ENCODE measurements at regions not wholly inside any gene's neighbourhood (a gene's known extent, or its start where the extent isn't known, plus 50 kb on each side); places are given as distances from the start of the nearest gene placed in this dataset.

DNA sequence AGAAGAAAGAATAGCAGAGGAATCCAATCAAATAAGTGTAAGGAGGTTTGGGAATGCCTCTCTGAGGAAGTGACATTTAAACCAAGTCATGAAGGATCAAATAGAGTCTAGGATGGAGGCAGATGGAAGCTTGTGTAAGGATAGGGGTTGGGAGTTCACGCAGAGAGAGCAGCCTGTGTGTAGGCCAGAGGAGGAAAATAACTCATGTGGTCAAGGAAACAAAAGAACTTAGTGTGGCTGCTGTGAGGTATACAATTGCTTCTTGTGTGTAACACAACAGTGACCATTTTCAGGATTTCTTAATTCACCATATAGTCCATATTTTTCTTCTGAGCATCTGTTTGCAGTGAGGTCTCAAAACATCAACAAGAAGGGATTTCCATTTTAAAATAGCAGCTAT, 77.6 kb upstream of the PACRGL start:
- peaks cover 4% of the 10 kb centered on the region for H3K36me3 ChIP-seq
- DNase-seq (ENCODE audit: low spot score) (no peak), ATAC-seq (ENCODE audit: insufficient number of reproducible peaks, low FRiP score, low read depth) (no peak)
- no peaks in the 10 kb centered on the region for H3K27me3 ChIP-seq (replicated peaks; ENCODE audit: insufficient read depth)
- H3K9me3 ChIP-seq, result no peaks in the 10 kb centered on the region
- H3K4me3 ChIP-seq, result no peak overlapping the region
- TF ChIP-seq, protein P1, sequence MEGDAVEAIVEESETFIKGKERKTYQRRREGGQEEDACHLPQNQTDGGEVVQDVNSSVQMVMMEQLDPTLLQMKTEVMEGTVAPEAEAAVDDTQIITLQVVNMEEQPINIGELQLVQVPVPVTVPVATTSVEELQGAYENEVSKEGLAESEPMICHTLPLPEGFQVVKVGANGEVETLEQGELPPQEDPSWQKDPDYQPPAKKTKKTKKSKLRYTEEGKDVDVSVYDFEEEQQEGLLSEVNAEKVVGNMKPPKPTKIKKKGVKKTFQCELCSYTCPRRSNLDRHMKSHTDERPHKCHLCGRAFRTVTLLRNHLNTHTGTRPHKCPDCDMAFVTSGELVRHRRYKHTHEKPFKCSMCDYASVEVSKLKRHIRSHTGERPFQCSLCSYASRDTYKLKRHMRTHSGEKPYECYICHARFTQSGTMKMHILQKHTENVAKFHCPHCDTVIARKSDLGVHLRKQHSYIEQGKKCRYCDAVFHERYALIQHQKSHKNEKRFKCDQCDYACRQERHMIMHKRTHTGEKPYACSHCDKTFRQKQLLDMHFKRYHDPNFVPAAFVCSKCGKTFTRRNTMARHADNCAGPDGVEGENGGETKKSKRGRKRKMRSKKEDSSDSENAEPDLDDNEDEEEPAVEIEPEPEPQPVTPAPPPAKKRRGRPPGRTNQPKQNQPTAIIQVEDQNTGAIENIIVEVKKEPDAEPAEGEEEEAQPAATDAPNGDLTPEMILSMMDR (IDR thresholded peaks at IDR 0.05), result no peak
- H3K4me1 ChIP-seq (ENCODE audit: control insufficient read depth in 1 of 2, low read depth in 2 of 2), result peaks cover 3 to 8% of the 10 kb centered on the region in 2 donors
- no peak overlapping the region for H3K27ac ChIP-seq

- H3K27me3 ChIP-seq (replicated peaks; ENCODE audit: insufficient read depth), result no peaks in the 10 kb centered on the region
- TF ChIP-seq, protein P1 (IDR thresholded peaks at IDR 0.05), result no peak
- H3K36me3 ChIP-seq, result no peaks in the 10 kb centered on the region
- H3K27ac ChIP-seq, result no peak overlapping the region
- no peaks in the 10 kb centered on the region for H3K9me3 ChIP-seq
- H3K4me3 ChIP-seq, result no peak overlapping the region
- peaks cover 3 to 8% of the 10 kb centered on the region in 2 donors for H3K4me1 ChIP-seq (ENCODE audit: control insufficient read depth in 1 of 2, low read depth in 2 of 2)
- DNase-seq (ENCODE audit: low spot score) (no peak), ATAC-seq (ENCODE audit: insufficient number of reproducible peaks, low FRiP score, low read depth) (no peak)
Observed at GRCh38 chr4:20623939-20624338, 76.3 kb upstream of the PACRGL start.

DNA sequence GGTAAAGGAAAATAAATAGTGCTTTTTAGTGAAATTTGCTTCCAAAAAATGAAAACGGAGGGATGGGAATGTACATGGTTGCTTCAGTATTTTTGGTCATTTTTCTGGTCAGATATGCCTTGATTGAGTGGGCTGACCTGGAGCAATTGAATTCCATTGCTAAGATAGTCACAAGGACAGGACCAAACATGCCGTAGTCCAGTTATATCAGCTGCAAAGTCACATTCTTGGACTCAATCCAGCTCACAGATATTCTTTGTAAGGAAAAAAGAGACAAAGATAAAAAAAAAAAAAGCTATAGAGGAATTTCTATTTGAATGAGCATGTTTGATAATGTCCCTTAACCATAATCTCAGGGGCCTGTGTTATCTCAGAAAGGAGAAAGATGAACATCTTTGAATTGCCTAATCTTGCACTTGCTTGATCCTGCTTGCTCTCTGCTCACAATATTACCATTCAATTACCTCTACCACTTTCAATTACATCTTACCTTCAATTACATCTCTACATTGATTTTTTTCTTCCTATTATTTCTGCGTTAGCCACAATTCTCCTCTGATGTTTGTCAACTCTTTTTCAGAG, 75.4 kb upstream of the PACRGL start:
- H3K27me3 ChIP-seq (replicated peaks; ENCODE audit: insufficient read depth), result no peaks in the 10 kb centered on the region
- H3K27ac ChIP-seq, result no peak overlapping the region
- H3K4me3 ChIP-seq, result no peak overlapping the region
- no peaks in the 10 kb centered on the region for H3K9me3 ChIP-seq
- ATAC-seq (ENCODE audit: insufficient number of reproducible peaks, low FRiP score, low read depth), result no peak
- DNase-seq (ENCODE audit: low spot score), result no peak
- no peaks in the 10 kb centered on the region for H3K36me3 ChIP-seq
- TF ChIP-seq, protein P1 (IDR thresholded peaks at IDR 0.05), result no peak
- H3K4me1 ChIP-seq (ENCODE audit: control insufficient read depth in 1 of 2, low read depth in 2 of 2), result peaks cover 3 to 8% of the 10 kb centered on the region in 2 donors

DNA sequence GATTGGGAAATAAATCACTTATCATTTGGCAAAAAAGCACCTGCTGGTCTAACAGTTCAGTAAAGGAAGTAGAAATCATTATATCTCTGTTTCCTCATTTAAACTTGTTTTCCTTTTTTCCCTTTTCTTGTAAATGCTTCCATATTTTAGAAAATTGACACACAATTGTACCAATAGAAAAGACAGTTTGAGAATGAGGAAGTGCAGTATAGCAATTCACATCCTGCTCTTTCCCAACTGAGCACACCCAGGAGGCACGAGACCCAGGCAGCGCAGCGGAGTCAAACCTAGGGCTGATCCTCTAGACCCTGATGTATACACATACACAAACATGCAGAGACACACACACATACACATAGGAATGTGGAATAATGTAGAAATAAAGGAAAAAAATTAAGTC, 74.8 kb upstream of the PACRGL start:
- Histone ChIP-seq H3K27ac (no peak overlapping the region), H3K4me1 (ENCODE audit: control insufficient read depth in 1 of 2, low read depth in 2 of 2) (peaks cover 3 to 8% of the 10 kb centered on the region in 2 donors), H3K36me3 (no peaks in the 10 kb centered on the region), H3K27me3 (replicated peaks; ENCODE audit: insufficient read depth) (no peaks in the 10 kb centered on the region), H3K9me3 (no peaks in the 10 kb centered on the region), H3K4me3 (no peak overlapping the region)
- no peak for DNase-seq (ENCODE audit: low spot score)
- TF ChIP-seq, protein P1 (IDR thresholded peaks at IDR 0.05), result no peak
- ATAC-seq (ENCODE audit: insufficient number of reproducible peaks, low FRiP score, low read depth), result no peak

DNA sequence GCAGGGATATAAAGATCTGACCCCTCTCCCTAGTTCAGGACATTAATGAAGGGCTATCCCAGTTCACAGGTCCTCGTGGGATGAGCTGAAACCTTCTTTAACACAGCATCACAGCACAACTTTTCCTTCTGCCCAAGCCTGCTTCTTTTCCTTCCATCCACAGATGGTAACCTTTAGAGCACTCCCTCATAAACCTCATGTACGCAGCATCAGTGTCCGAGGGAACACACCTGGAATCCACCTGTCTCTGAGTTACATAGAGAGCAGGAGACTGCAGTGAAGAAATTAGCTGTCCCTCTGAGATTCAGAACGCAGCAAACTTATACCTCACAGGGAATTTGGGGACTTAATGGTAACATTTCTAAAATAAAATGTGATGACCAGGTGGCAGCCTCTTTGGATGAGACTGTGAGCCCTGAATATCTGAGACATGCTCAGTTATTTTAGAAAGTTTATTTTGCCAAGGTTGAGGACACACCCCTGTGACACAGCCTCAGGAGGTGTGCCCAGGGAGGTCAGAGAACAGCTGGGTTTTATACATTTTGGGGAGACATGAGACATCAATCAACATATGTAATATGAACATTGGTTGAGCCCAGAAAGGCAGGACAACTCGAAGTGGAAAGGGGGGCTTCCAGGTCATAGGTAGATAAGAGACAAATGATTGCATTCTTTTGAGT, 73.8 kb upstream of the PACRGL start:
- H3K27me3 ChIP-seq (replicated peaks; ENCODE audit: insufficient read depth), result no peaks in the 10 kb centered on the region
- ATAC-seq (ENCODE audit: insufficient number of reproducible peaks, low FRiP score, low read depth), result no peak
- no peak for DNase-seq (ENCODE audit: low spot score)
- no peaks in the 10 kb centered on the region for H3K36me3 ChIP-seq
- TF ChIP-seq, protein P1 (IDR thresholded peaks at IDR 0.05), result no peak
- no peak overlapping the region for H3K4me3 ChIP-seq
- no peaks in the 10 kb centered on the region for H3K9me3 ChIP-seq
- no peak overlapping the region for H3K27ac ChIP-seq
- H3K4me1 ChIP-seq (ENCODE audit: control insufficient read depth in 1 of 2, low read depth in 2 of 2), result peaks cover 0 to 8% of the 10 kb centered on the region in 2 donors

Measured in thoracic aorta (tissue), 2 donors.